Lower leg skin (tissue), 3 donors: ENCODE measurements at regions not wholly inside any gene's neighbourhood (a gene's known extent, or its start where the extent isn't known, plus 50 kb on each side); places are given as distances from the start of the nearest gene placed in this dataset.

Experiments used
- POLR2A ChIP-seq, 2 donors: fragments of 450-650 bp; IDR thresholded peaks; one replicate each; pipeline ENCODE4 v1.6.1; 2016 to 2017; ENCODE audit warnings: antibody characterized with exemption in 2 of 2, mild to moderate bottlenecking in 1 of 2, moderate library complexity in 1 of 2
- TF ChIP-seq, protein P1 (sequence below), 3 donors: fragments of 450-650 bp; IDR thresholded peaks; one replicate each; pipeline ENCODE4 v1.5.1; 2016; ENCODE audit warnings: antibody characterized with exemption in 3 of 3, mild to moderate bottlenecking in 3 of 3, moderate library complexity in 2 of 3

DNA sequence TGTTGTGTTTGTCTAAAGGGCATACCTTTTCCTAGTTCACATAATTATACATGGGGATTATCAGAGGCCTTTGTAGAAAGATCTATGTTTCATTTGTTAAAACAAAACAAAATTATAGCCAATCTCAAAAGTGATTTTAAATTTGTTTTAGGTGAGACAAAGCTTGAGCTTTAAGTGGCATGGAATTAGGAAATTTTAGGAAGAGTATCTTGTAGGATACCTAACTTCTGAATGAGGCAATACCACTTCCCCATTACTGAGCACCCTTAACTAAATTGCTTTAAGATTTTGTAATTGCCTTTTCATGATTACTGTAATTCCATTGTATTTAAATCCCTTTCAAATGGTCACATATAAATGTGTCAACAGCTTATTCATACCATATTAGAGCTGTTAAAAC lies 775.6 kb downstream of the NR2F1-AS1 start:
- TF ChIP-seq POLR2A (IDR thresholded peaks at IDR 0.05), result no peak
- TF ChIP-seq, protein P1, sequence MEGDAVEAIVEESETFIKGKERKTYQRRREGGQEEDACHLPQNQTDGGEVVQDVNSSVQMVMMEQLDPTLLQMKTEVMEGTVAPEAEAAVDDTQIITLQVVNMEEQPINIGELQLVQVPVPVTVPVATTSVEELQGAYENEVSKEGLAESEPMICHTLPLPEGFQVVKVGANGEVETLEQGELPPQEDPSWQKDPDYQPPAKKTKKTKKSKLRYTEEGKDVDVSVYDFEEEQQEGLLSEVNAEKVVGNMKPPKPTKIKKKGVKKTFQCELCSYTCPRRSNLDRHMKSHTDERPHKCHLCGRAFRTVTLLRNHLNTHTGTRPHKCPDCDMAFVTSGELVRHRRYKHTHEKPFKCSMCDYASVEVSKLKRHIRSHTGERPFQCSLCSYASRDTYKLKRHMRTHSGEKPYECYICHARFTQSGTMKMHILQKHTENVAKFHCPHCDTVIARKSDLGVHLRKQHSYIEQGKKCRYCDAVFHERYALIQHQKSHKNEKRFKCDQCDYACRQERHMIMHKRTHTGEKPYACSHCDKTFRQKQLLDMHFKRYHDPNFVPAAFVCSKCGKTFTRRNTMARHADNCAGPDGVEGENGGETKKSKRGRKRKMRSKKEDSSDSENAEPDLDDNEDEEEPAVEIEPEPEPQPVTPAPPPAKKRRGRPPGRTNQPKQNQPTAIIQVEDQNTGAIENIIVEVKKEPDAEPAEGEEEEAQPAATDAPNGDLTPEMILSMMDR (IDR thresholded peaks at IDR 0.05), result no peak
